ENCODE measurements at regions not wholly inside any gene's neighbourhood (a gene's known extent, or its start where the extent isn't known, plus 50 kb on each side); places are given as distances from the start of the nearest gene placed in this dataset.

GRCh38 chr4:128716338-128716737 lies 93.2 kb upstream of the JADE1 start:
- TF ChIP-seq CTCF (IDR thresholded peaks at IDR 0.05; ENCODE audit: low read length) (no peak), EZH2 (IDR thresholded peaks at IDR 0.05; ENCODE audit: borderline replicate concordance, low read length) (no peak)
